GM12878 (cell line): ENCODE measurements at regions not wholly inside any gene's neighbourhood (a gene's known extent, or its start where the extent isn't known, plus 50 kb on each side); places are given as distances from the start of the nearest gene placed in this dataset.

Experiments used
- ATAC-seq: fragments of 200-7000 bp; cut with Tn5 transposase; 3 replicates; pipeline ENCODE4 v1.9.1; 2020; ENCODE audit warnings: mild to moderate bottlenecking, moderate library complexity
- BruUV-seq: library from RNA; stranded (reverse); fragments of 400-500 nt; replicated peaks from 2 replicates; lab custom pipeline; 2021; lab: Mats Ljungman, UMichigan
- CTCF ChIA-PET: fragments of 300-600 bp; sonication (Branson Sonifier 250); formaldehyde crosslinking; extraction: SDS; loops from one replicate; lab custom pipeline; 2021; ENCODE audit warnings: inconsistent platforms; lab: Yijun Ruan, JAX
- POLR2A ChIA-PET: fragments of 350-600 bp; formaldehyde crosslinking; extraction: SDS; loops from one replicate; lab custom pipeline; 2021; ENCODE audit warnings: inconsistent platforms; lab: Charles Lee
- RAD21 ChIA-PET: fragments of 300-600 bp; sonication (Branson Sonifier 250); formaldehyde crosslinking; loops from one replicate; lab custom pipeline; 2023; ENCODE audit warnings: antibody characterized with exemption; ENCODE audit not compliant: unreplicated experiment; lab: Charles Lee
- SMC1A ChIA-PET: fragments of 300-600 bp; sonication (Branson Sonifier 250); formaldehyde crosslinking; loops from one replicate; lab custom pipeline; 2023; ENCODE audit not compliant: unreplicated experiment, uncharacterized antibody; lab: Charles Lee
- DNase-seq: peaks from one replicate; pipeline ENCODE4 v3.0.0-alpha.2; 2011; ENCODE audit warnings: low read depth, low spot score
- FAIRE-seq: peaks from 3 replicates; lab custom pipeline; 2011; peaks lifted over from hg19 to GRCh38; lab: Jason Lieb, UNC
- H2AFZ ChIP-seq: 2 replicates; pipeline ENCODE4 v1.6.0; 2011; ENCODE audit warnings: low read depth, low read length, control low read depth; ENCODE audit not compliant: control insufficient read depth
- H3K27ac ChIP-seq: 2 replicates; pipeline ENCODE4 v1.5.1; 2011; ENCODE audit warnings: control low read depth; ENCODE audit not compliant: control insufficient read depth, insufficient read depth
- H3K27me3 ChIP-seq, 2 experiments: replicated peaks in 1 of 2; 2 replicates each; pipeline versions ENCODE4 v1.6.0 to v1.6.1; 2011; ENCODE audit warnings: low read length in 1 of 2; ENCODE audit not compliant: control insufficient read depth in 2 of 2, insufficient read depth in 2 of 2
- H3K36me3 ChIP-seq, 2 experiments: 2 replicates each; pipeline ENCODE4 v1.5.1; 2011; ENCODE audit warnings: low read length in 1 of 2; ENCODE audit not compliant: control insufficient read depth in 2 of 2, insufficient read depth in 2 of 2
- H3K4me1 ChIP-seq: 2 replicates; pipeline ENCODE4 v1.6.1; 2011; ENCODE audit warnings: mild to moderate bottlenecking, low read length, moderate library complexity, mixed read lengths; ENCODE audit not compliant: control insufficient read depth, insufficient read depth
- H3K4me2 ChIP-seq: 2 replicates; pipeline ENCODE4 v1.6.0; 2011; ENCODE audit warnings: control low read depth; ENCODE audit not compliant: control insufficient read depth, insufficient read depth
- H3K4me3 ChIP-seq: fragments of 200-600 bp; sonication (generic); 2 replicates; pipeline ENCODE4 v1.5.1; 2016
- H3K79me2 ChIP-seq: 2 replicates; pipeline ENCODE4 v1.6.0; 2011; ENCODE audit warnings: low read length; ENCODE audit not compliant: control insufficient read depth, insufficient read depth
- H3K9ac ChIP-seq: 2 replicates; pipeline ENCODE4 v1.8.0; 2011; ENCODE audit warnings: low read length, control low read depth, mixed read lengths; ENCODE audit not compliant: control insufficient read depth, insufficient read depth
- H3K9me3 ChIP-seq: replicated peaks from 3 replicates; pipeline ENCODE4 v1.5.1; 2011; ENCODE audit warnings: mild to moderate bottlenecking, low read length; ENCODE audit not compliant: control insufficient read depth, insufficient read depth
- H4K20me1 ChIP-seq: 2 replicates; pipeline ENCODE4 v1.6.0; 2011; ENCODE audit not compliant: control insufficient read depth, insufficient read depth
- ASH2L ChIP-seq: fragments of 300-600, 200-600 bp; sonication (generic); IDR thresholded peaks from 2 replicates; pipeline ENCODE4 v1.6.1; 2017; ENCODE audit warnings: low read depth, mild to moderate bottlenecking, borderline replicate concordance
- ATF2 ChIP-seq: IDR thresholded peaks from 2 replicates; pipeline ENCODE4 v1.6.1; 2012; ENCODE audit warnings: low read length, inconsistent platforms
- CREB1 ChIP-seq: IDR thresholded peaks from 2 replicates; pipeline ENCODE4 v1.6.1; 2012; ENCODE audit warnings: low read depth, mild to moderate bottlenecking, inconsistent platforms
- EED ChIP-seq: sonication (generic); IDR thresholded peaks from 2 replicates; pipeline ENCODE4 v1.6.1; 2016; ENCODE audit warnings: antibody characterized with exemption, low read depth
- EP300 ChIP-seq, 2 experiments: fragments of 150-350 bp in 1 of 2; IDR thresholded peaks; 2 replicates each; pipeline ENCODE4 v1.6.1; 2011 to 2012; ENCODE audit warnings: low read depth in 2 of 2, low read length in 2 of 2, borderline replicate concordance in 1 of 2, improper control_type of control experiment in 1 of 2, inconsistent platforms in 1 of 2; ENCODE audit not compliant: control insufficient read depth in 1 of 2
- FOXK2 ChIP-seq: fragments of 450-650 bp; IDR thresholded peaks from 2 replicates; pipeline ENCODE4 v1.6.1; 2017; ENCODE audit warnings: mild to moderate bottlenecking, moderate library complexity
- KAT2A ChIP-seq: conservative IDR thresholded peaks from 2 replicates; pipeline ENCODE4 v1.6.1; 2011; ENCODE audit warnings: low read depth, low read length; ENCODE audit not compliant: control insufficient read depth
- MTA3 ChIP-seq: IDR thresholded peaks from 2 replicates; pipeline ENCODE4 v1.6.1; 2012; ENCODE audit warnings: low read length, inconsistent platforms, borderline replicate concordance
- NFIC ChIP-seq: IDR thresholded peaks from 2 replicates; pipeline ENCODE4 v1.6.1; 2012; ENCODE audit warnings: low read depth, mild to moderate bottlenecking, inconsistent platforms, low read length, moderate library complexity
- NFYA ChIP-seq: IDR thresholded peaks from 2 replicates; pipeline ENCODE4 v1.6.1; 2011; ENCODE audit warnings: low read depth, mild to moderate bottlenecking, low read length, improper control_type of control experiment, borderline replicate concordance
- RBBP5 ChIP-seq: fragments of 200-600 bp; sonication (generic); conservative IDR thresholded peaks from 2 replicates; pipeline ENCODE4 v1.6.1; 2016
- RELA ChIP-seq: fragments of 450-650 bp; IDR thresholded peaks from 2 replicates; pipeline ENCODE4 v1.8.0; 2014; ENCODE audit warnings: borderline replicate concordance; ENCODE audit not compliant: partially characterized antibody
- SMC3 ChIP-seq: IDR thresholded peaks from 2 replicates; pipeline ENCODE4 v1.6.1; 2011; ENCODE audit warnings: low read length, improper control_type of control experiment, borderline replicate concordance
- STAT3 ChIP-seq: IDR thresholded peaks from 2 replicates; pipeline ENCODE4 v1.6.1; 2011; ENCODE audit warnings: low read depth, low read length, improper control_type of control experiment
- TCF3 ChIP-seq: IDR thresholded peaks from 2 replicates; pipeline ENCODE4 v1.6.1; 2012; ENCODE audit warnings: low read depth, mild to moderate bottlenecking, low read length, borderline replicate concordance; ENCODE audit not compliant: insufficient read depth
- ZZZ3 ChIP-seq: IDR thresholded peaks from 2 replicates; pipeline ENCODE4 v1.6.1; 2011; ENCODE audit warnings: low read depth; ENCODE audit not compliant: control insufficient read depth, insufficient read length
- WGBS: methylation state at CpG from one replicate; pipeline ENCODE4 v1.1.6; 2016; ENCODE audit warnings: low lambda C conversion rate; ENCODE audit not compliant: insufficient replicate concordance, insufficient coverage; ENCODE audit errors: missing lambda C conversion rate; 5-methylcytosine and 5-hydroxymethylcytosine counted together
- in situ Hi-C: fragments of 300-500 bp; cut with MboI; formaldehyde crosslinking; loops from 9 replicates; pipeline ENCODE4 v1.14.3; 2018; ENCODE audit warnings: mixed read lengths
- intact Hi-C: fragments of 100-400 bp; cut with micrococcal nuclease; formaldehyde crosslinking; loops from one replicate; pipeline ENCODE4 v1.14.2; 2022; ENCODE audit not compliant: unreplicated experiment

GRCh38 chrX:106467422-106467821 lies 144.4 kb upstream of the RADX start:
- H3K9ac ChIP-seq = no peak overlapping the region
- BruUV-seq = no TSS peak
- no peaks in the 10 kb centered on the region for H3K36me3 ChIP-seq
- no peak for DNase-seq
- H3K27me3 ChIP-seq = no peaks in the 10 kb centered on the region
- intact Hi-C loops = no loop called here
- WGBS = 44% methylated on average over 12 of the region's 15 CpGs
- RAD21 ChIA-PET = no interaction called here
- in situ Hi-C loops = no loop called here
- CTCF ChIA-PET = interaction anchor here (2.2 kb wide), 1 partner anchor 14 kb away, joined by 9 read pairs; no protein-coding TSS in a partner anchor
- H3K4me3 ChIP-seq = no peak overlapping the region
- H3K9me3 ChIP-seq = no peaks in the 10 kb centered on the region
- H4K20me1 ChIP-seq = no peaks in the 10 kb centered on the region
- no peaks in the 10 kb centered on the region for H3K79me2 ChIP-seq
- no peak for TF ChIP-seq ZZZ3
- TF ChIP-seq FOXK2 = no peak
- TF ChIP-seq NFYA = no peak
- TF ChIP-seq SMC3 = no peak
- no peak for TF ChIP-seq RBBP5
- TF ChIP-seq ASH2L = no peak
- no peak for TF ChIP-seq TCF3
- no peak for TF ChIP-seq KAT2A
- no peak for TF ChIP-seq ATF2
- TF ChIP-seq CREB1 = no peak
- no peak for TF ChIP-seq STAT3
- no peak for TF ChIP-seq EED
- no peak for TF ChIP-seq EP300 (IDR thresholded peaks at IDR 0.05; ENCODE audit: borderline replicate concordance in 1 of 2, control insufficient read depth in 1 of 2, low read depth in 2 of 2, low read length in 2 of 2)
- TF ChIP-seq MTA3 = no peak
- TF ChIP-seq RELA = no peak
- no peak for TF ChIP-seq NFIC
- H3K4me1 ChIP-seq = no peaks in the 10 kb centered on the region
- POLR2A ChIA-PET = no interaction called here
- no peak overlapping the region for H2AFZ ChIP-seq
- no peak for ATAC-seq
- no peak overlapping the region for H3K27ac ChIP-seq
- SMC1A ChIA-PET = no interaction called here
- no peak for FAIRE-seq
- H3K4me2 ChIP-seq = no peak overlapping the region
